HUES6 (cell line): ENCODE measurements at regions not wholly inside any gene's neighbourhood (a gene's known extent, or its start where the extent isn't known, plus 50 kb on each side); places are given as distances from the start of the nearest gene placed in this dataset.
"Not testable (repeated sequence)": the region's sequence is repeated elsewhere in the genome, so short reads cannot be mapped to it uniquely, and the experiment has no call there.

Experiments
- H3K27ac ChIP-seq: 2 replicates; pipeline ENCODE4 v1.7.0; 2013; ENCODE audit warnings: low read depth, mild to moderate bottlenecking, low read length, inconsistent platforms
- H3K27me3 ChIP-seq: 2 replicates; pipeline ENCODE4 v1.6.1; 2013; ENCODE audit warnings: low read length; ENCODE audit not compliant: control insufficient read depth, insufficient read depth
- H3K36me3 ChIP-seq: 2 replicates; pipeline ENCODE4 v1.6.1; 2013; ENCODE audit warnings: low read length; ENCODE audit not compliant: control insufficient read depth, insufficient read depth
- H3K4me1 ChIP-seq: 2 replicates; pipeline ENCODE4 v1.6.1; 2013; ENCODE audit warnings: low read length; ENCODE audit not compliant: control insufficient read depth, insufficient read depth
- H3K4me3 ChIP-seq: 2 replicates; pipeline ENCODE4 v1.5.1; 2013; ENCODE audit warnings: low read depth, low read length
- H3K9ac ChIP-seq: one replicate; pipeline ENCODE4 v1.6.1; 2013; ENCODE audit warnings: mild to moderate bottlenecking, low read length
- H3K9me3 ChIP-seq: 2 replicates; pipeline ENCODE4 v1.6.1; 2013; ENCODE audit warnings: low read depth, low read length; ENCODE audit not compliant: control insufficient read depth, insufficient read depth

DNA sequence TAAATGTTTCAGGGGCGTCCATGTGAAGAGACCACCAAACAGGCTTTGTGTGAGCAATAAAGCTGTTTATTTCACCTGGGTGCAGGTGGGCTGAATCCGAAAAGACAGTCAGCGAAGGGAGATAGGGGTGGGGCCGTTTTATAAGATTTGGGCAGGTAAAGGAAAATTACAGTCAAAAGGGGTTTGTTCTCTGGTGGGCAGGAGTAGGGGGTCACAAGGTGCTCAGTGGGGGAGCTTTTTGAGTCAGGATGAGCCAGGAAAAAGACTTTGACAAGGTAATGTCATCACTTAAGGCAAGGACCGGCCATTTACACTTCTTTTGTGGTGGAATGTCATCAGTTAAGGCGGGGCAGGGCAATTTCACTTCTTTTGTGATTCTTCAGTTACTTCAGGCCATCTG is 542.4 kb upstream of the BOD1L1 start:
- not testable (repeated sequence) for H3K27me3 ChIP-seq, H3K9me3 ChIP-seq, H3K4me3 ChIP-seq, H3K36me3 ChIP-seq
- Histone ChIP-seq H3K9ac (peak overlapping the region; percentile 61), H3K27ac (peak overlapping the region; percentile 96), H3K4me1 (peaks cover 27% of the 10 kb centered on the region)

DNA sequence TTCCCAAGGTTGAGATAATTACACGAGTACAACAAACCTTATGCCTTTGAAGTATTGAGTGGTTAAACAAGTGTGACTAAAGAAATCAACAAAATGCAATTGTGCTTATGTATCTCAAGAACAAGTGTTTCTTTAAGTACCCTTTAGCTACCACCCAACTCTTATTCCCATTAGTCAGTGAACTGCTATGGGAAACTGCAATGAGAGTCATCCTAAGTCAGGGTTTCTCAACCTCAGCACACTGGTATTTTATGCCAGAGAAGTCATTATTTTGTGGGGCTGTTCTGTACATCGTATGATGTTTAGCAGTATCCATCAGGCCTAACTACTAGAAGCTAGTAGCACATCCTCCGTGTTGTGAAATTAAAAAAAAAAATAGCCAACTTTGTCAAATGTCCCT is 549.1 kb upstream of the BOD1L1 start:
- no peaks in the 10 kb centered on the region for H3K36me3 ChIP-seq
- peaks cover 34% of the 10 kb centered on the region for H3K4me1 ChIP-seq
- peak overlapping the region; percentile 38 for H3K9ac ChIP-seq

GRCh38 chr4:14177987-14178386 is 550.5 kb upstream of the BOD1L1 start:
- peak overlapping the region; percentile 41; the same call in 1 of the 2 replicates for H3K27ac ChIP-seq
- H3K9me3 ChIP-seq, result no peaks in the 10 kb centered on the region
- no peaks in the 10 kb centered on the region for H3K27me3 ChIP-seq
- H3K4me3 ChIP-seq, result no peak overlapping the region
- H3K9ac ChIP-seq, result no peak overlapping the region
- no peaks in the 10 kb centered on the region for H3K36me3 ChIP-seq
- peaks cover 34% of the 10 kb centered on the region for H3K4me1 ChIP-seq

More for the DNA sequence above, 549.1 kb upstream of the BOD1L1 start:
- Histone ChIP-seq H3K27me3 (no peaks in the 10 kb centered on the region), H3K4me3 (no peak overlapping the region), H3K27ac (peak overlapping the region; percentile 92; the same call in 1 of the 2 replicates), H3K9me3 (no peaks in the 10 kb centered on the region)

DNA sequence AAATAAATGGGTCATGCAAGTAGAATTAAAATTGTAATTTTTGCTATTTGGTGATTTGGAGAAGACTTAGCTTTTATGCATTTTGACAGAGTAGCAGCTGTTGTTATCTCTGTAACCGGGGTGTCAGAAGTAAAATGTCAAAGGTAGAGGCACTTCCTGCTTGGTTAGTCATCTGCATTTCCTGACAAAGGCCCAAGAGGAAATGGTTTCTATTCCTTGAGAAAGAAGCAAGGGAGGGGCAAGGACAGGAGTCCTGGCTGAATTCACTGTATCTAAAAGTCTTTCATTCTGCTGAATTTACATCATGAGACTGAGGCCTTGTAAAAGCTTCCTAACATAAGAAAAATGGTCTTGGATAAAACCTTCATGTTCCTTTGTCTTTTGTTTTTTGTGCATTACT is 550.9 kb upstream of the BOD1L1 start:
- Histone ChIP-seq H3K27me3 (no peaks in the 10 kb centered on the region), H3K4me1 (peaks cover 34% of the 10 kb centered on the region), H3K27ac (no peak overlapping the region; the same call in 1 of the 2 replicates), H3K4me3 (no peak overlapping the region), H3K9ac (no peak overlapping the region), H3K36me3 (no peaks in the 10 kb centered on the region), H3K9me3 (no peaks in the 10 kb centered on the region)

- no peaks in the 10 kb centered on the region for H3K27me3 ChIP-seq
- no peak overlapping the region for H3K27ac ChIP-seq
- H3K9ac ChIP-seq, result no peak overlapping the region
- peaks cover 42% of the 10 kb centered on the region for H3K4me1 ChIP-seq
- H3K4me3 ChIP-seq, result no peak overlapping the region
- no peaks in the 10 kb centered on the region for H3K36me3 ChIP-seq
- H3K9me3 ChIP-seq, result no peaks in the 10 kb centered on the region
Observed at GRCh38 chr4:14180166-14180565, 552.6 kb upstream of the BOD1L1 start.

DNA sequence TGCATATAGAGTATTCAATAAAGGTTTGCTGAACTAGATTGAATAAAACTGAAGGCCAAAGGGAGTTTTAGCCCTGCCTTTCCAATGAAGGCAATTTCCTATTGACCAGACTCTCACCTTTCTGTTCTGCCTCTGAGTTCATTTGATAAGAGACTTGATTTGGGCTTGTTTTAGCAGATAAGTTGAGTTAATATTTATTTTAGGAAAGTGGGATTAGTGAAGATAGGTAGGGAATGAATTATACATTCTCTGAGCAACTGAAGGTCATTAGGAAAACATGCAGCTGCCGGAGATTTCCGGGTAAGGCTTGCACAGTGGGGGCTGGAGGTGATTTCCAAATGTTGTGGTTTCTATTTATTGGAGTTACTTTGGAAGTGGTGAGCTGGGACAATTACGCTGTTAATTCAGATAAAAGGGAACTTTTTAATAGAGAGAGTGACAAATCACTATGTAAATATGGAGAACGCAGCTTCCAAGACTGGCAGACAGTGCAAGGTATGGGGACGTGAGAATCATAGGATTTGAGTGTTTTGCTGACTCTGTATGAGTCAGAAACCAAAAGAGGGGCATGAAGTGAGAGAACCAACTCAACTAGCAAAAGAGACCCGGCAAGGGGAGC is 553.6 kb upstream of the BOD1L1 start:
- Histone ChIP-seq H3K9me3 (no peaks in the 10 kb centered on the region), H3K9ac (no peak overlapping the region), H3K4me1 (peaks cover 39% of the 10 kb centered on the region), H3K36me3 (no peaks in the 10 kb centered on the region), H3K27me3 (no peaks in the 10 kb centered on the region), H3K4me3 (no peak overlapping the region), H3K27ac (no peak overlapping the region)

DNA sequence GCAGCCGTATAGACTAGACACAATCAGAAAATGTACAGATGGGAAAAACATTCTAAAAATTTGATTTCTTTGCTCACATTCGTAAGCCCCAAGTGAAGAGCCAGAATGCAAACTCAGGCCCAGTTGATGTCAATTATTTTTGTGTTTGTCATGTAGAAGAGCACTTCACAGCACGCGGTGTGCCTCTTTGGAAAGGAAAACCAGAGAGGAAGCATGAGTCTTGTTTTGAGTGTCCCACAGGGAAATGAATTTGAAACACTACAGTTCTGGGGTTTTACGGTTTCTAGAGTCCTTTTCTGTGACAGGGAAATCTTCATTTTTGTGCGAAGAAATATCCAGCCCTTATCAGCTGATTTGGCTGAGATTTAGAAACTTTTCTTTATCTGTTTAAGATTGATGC is 554.6 kb upstream of the BOD1L1 start:
- no peak overlapping the region for H3K9ac ChIP-seq
- H3K4me1 ChIP-seq, result peaks cover 29% of the 10 kb centered on the region

DNA sequence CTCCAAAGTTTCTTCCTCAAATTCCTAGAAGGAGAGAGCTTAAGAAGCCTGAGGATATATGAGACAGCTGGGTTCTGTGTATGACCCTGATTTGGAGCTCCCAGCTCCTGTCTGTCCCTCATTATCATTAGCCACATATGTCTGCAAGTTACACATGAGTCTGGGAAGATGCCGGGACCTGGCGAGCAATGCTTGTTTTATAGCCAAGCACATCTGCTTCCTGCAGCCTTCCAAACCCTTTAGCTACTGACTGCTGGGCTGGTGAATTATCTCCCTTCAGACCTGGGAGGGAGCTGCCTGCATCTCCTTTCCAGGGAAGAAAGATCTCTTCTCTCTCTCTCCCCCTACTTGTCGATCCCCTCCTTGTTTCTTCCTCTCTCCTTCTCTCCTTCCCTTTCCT is 556.7 kb upstream of the BOD1L1 start:
- Histone ChIP-seq H3K4me3 (no peak overlapping the region), H3K27ac (no peak overlapping the region), H3K27me3 (no peaks in the 10 kb centered on the region), H3K9ac (no peak overlapping the region), H3K4me1 (peaks cover 13% of the 10 kb centered on the region; the same call in 1 of the 2 replicates), H3K9me3 (no peaks in the 10 kb centered on the region), H3K36me3 (no peaks in the 10 kb centered on the region)

More for the DNA sequence above, 554.6 kb upstream of the BOD1L1 start:
- H3K9me3 ChIP-seq, result no peaks in the 10 kb centered on the region
- H3K4me3 ChIP-seq, result no peak overlapping the region
- H3K36me3 ChIP-seq, result no peaks in the 10 kb centered on the region
- no peaks in the 10 kb centered on the region for H3K27me3 ChIP-seq
- H3K27ac ChIP-seq, result no peak overlapping the region

- H3K27ac ChIP-seq, result no peak overlapping the region
- H3K9me3 ChIP-seq, result no peaks in the 10 kb centered on the region
- H3K9ac ChIP-seq, result no peak overlapping the region
- H3K4me3 ChIP-seq, result no peak overlapping the region
- H3K27me3 ChIP-seq, result no peaks in the 10 kb centered on the region
- peaks cover 13% of the 10 kb centered on the region; the same call in 1 of the 2 replicates for H3K4me1 ChIP-seq
- H3K36me3 ChIP-seq, result no peaks in the 10 kb centered on the region
Observed at GRCh38 chr4:14184767-14185166, 557.2 kb upstream of the BOD1L1 start.

GRCh38 chr4:14188214-14188613 is 560.7 kb upstream of the BOD1L1 start:
- H3K4me1 ChIP-seq, result peaks cover 8% of the 10 kb centered on the region; the same call in 1 of the 2 replicates
- H3K4me3 ChIP-seq, result no peak overlapping the region
- H3K9ac ChIP-seq, result no peak overlapping the region
- H3K27me3 ChIP-seq, result no peaks in the 10 kb centered on the region
- no peak overlapping the region for H3K27ac ChIP-seq
- no peaks in the 10 kb centered on the region for H3K36me3 ChIP-seq
- no peaks in the 10 kb centered on the region for H3K9me3 ChIP-seq

GRCh38 chr4:14193601-14194000 is 566.1 kb upstream of the BOD1L1 start:
- Histone ChIP-seq H3K4me1 (no peaks in the 10 kb centered on the region), H3K36me3 (no peaks in the 10 kb centered on the region), H3K4me3 (no peak overlapping the region), H3K9ac (no peak overlapping the region), H3K27ac (no peak overlapping the region), H3K9me3 (no peaks in the 10 kb centered on the region), H3K27me3 (no peaks in the 10 kb centered on the region)
